SHP77 treated with DMSO at 0.1 percent for 48 hours (cell line): ENCODE measurements at regions not wholly inside any gene's neighbourhood (a gene's known extent, or its start where the extent isn't known, plus 50 kb on each side); places are given as distances from the start of the nearest gene placed in this dataset.
"Not testable (repeated sequence)": the region's sequence is repeated elsewhere in the genome, so short reads cannot be mapped to it uniquely, and the experiment has no call there.

Experiments
- DNase-seq: peaks from one replicate; lab custom pipeline; 2025; lab: John Stamatoyannopoulos, UW

GRCh38 chr6:96276305-96276704 is 245.3 kb upstream of the UFL1 start:
- DNase-seq, result no peak

GRCh38 chr6:96276856-96277255 is 244.8 kb upstream of the UFL1 start:
- DNase-seq, result no peak

GRCh38 chr6:96279084-96279483 is 242.5 kb upstream of the UFL1 start:
- DNase-seq, result no peak

- DNase-seq, result no peak
These were observed 235.1 kb upstream of the UFL1 start for GRCh38 chr6:96286503-96286902.

- no peak for DNase-seq
These were observed 222.1 kb upstream of the UFL1 start for GRCh38 chr6:96299525-96299924.

GRCh38 chr6:96301023-96301422 is 220.6 kb upstream of the UFL1 start:
- DNase-seq, result no peak

GRCh38 chr6:96301781-96302180 is 219.8 kb upstream of the UFL1 start:
- DNase-seq, result no peak

GRCh38 chr6:96302991-96303390 is 218.6 kb upstream of the UFL1 start:
- no peak for DNase-seq

GRCh38 chr6:96304997-96305396 is 216.6 kb upstream of the UFL1 start:
- peak; percentile 7 for DNase-seq

GRCh38 chr6:96330884-96331283 is 190.7 kb upstream of the UFL1 start:
- no peak for DNase-seq

GRCh38 chr6:96340164-96340563 is 181.4 kb upstream of the UFL1 start:
- no peak for DNase-seq

- DNase-seq, result no peak
These were observed 176.1 kb upstream of the UFL1 start for GRCh38 chr6:96345501-96345900.

- no peak for DNase-seq
These were observed 140.4 kb upstream of the UFL1 start for GRCh38 chr6:96381246-96381645.

- DNase-seq, result peak; percentile 72
These were observed 129.7 kb upstream of the UFL1 start for GRCh38 chr6:96391776-96392360.

GRCh38 chr6:96394727-96395126 is 126.9 kb upstream of the UFL1 start:
- peak; percentile 18 for DNase-seq

GRCh38 chr6:96410467-96410866 is 111.1 kb upstream of the UFL1 start:
- no peak for DNase-seq

GRCh38 chr6:96420294-96420693 is 101.3 kb upstream of the UFL1 start:
- no peak for DNase-seq

GRCh38 chr6:96433950-96434349 is 87.7 kb upstream of the UFL1 start:
- no peak for DNase-seq

- no peak for DNase-seq
These were observed 85.2 kb upstream of the UFL1 start for GRCh38 chr6:96436398-96436797.

GRCh38 chr6:96437228-96437627 is 84.4 kb upstream of the UFL1 start:
- not testable (repeated sequence) for DNase-seq

GRCh38 chr6:96450082-96450769 is 71.4 kb upstream of the UFL1 start:
- no peak for DNase-seq

- no peak for DNase-seq
These were observed 70.9 kb upstream of the UFL1 start for GRCh38 chr6:96450770-96451130.

GRCh38 chr6:96458771-96459170 is 62.8 kb upstream of the UFL1 start:
- DNase-seq, result no peak

- DNase-seq, result peak; percentile 76
These were observed 61.4 kb upstream of the UFL1 start for GRCh38 chr6:96460052-96460700.
